Liver (tissue), 3 donors: ENCODE measurements at regions not wholly inside any gene's neighbourhood (a gene's known extent, or its start where the extent isn't known, plus 50 kb on each side); places are given as distances from the start of the nearest gene placed in this dataset.

ENCODE experiments used
- ATF3 ChIP-seq: IDR thresholded peaks from 2 replicates; pipeline ENCODE4 v1.6.1; 2016; ENCODE audit warnings: antibody characterized with exemption
- CTCF ChIP-seq: fragments of 150-350 bp; IDR thresholded peaks from 2 replicates; pipeline ENCODE4 v1.5.1; 2017; ENCODE audit warnings: improper control_type of control experiment, low read depth, low read length; ENCODE audit not compliant: missing input control
- EGR1 ChIP-seq, 2 donors: IDR thresholded peaks; 2 replicates each; pipeline ENCODE4 v1.6.1; 2016 to 2018; ENCODE audit warnings: antibody characterized with exemption in 2 of 2, low read depth in 2 of 2
- GABPA ChIP-seq, 2 donors: IDR thresholded peaks in 1 of 2; conservative IDR thresholded peaks in 1 of 2; 2 replicates each; pipeline ENCODE4 v1.6.1; 2016; ENCODE audit warnings: antibody characterized with exemption in 2 of 2, mild to moderate bottlenecking in 1 of 2, moderate library complexity in 1 of 2
- HNF4A ChIP-seq, 2 donors: conservative IDR thresholded peaks; 2 replicates each; pipeline ENCODE4 v1.6.1; 2016; ENCODE audit warnings: antibody characterized with exemption in 2 of 2, mild to moderate bottlenecking in 2 of 2
- JUND ChIP-seq, 2 donors: IDR thresholded peaks; 2 replicates each; pipeline ENCODE4 v1.6.1; 2016; ENCODE audit warnings: antibody characterized with exemption in 2 of 2
- MAX ChIP-seq: IDR thresholded peaks from 2 replicates; pipeline ENCODE4 v1.6.1; 2016; ENCODE audit warnings: antibody characterized with exemption
- RAD21 ChIP-seq, 2 donors: IDR thresholded peaks; 2 replicates each; pipeline ENCODE4 v1.6.1; 2016; ENCODE audit warnings: antibody characterized with exemption in 2 of 2, mild to moderate bottlenecking in 2 of 2
- REST ChIP-seq: IDR thresholded peaks from 2 replicates; pipeline ENCODE4 v1.6.1; 2016; ENCODE audit warnings: antibody characterized with exemption, mild to moderate bottlenecking
- RXRA ChIP-seq, 2 donors: IDR thresholded peaks; 2 replicates each; pipeline ENCODE4 v1.6.1; 2017 to 2018; ENCODE audit warnings: antibody characterized with exemption in 2 of 2, mild to moderate bottlenecking in 1 of 2
- SP1 ChIP-seq: IDR thresholded peaks from 2 replicates; pipeline ENCODE4 v1.6.1; 2018; ENCODE audit warnings: antibody characterized with exemption, mild to moderate bottlenecking
- TAF1 ChIP-seq: conservative IDR thresholded peaks from 2 replicates; pipeline ENCODE4 v1.6.1; 2016; ENCODE audit warnings: antibody characterized with exemption, mild to moderate bottlenecking
- YY1 ChIP-seq: IDR thresholded peaks from 2 replicates; pipeline ENCODE4 v1.6.1; 2016; ENCODE audit warnings: antibody characterized with exemption, mild to moderate bottlenecking
- ZBTB33 ChIP-seq: IDR thresholded peaks from 2 replicates; pipeline ENCODE4 v1.6.1; 2016; ENCODE audit warnings: antibody characterized with exemption
- donor health status: healthy.
- donor health status: healthy.

DNA sequence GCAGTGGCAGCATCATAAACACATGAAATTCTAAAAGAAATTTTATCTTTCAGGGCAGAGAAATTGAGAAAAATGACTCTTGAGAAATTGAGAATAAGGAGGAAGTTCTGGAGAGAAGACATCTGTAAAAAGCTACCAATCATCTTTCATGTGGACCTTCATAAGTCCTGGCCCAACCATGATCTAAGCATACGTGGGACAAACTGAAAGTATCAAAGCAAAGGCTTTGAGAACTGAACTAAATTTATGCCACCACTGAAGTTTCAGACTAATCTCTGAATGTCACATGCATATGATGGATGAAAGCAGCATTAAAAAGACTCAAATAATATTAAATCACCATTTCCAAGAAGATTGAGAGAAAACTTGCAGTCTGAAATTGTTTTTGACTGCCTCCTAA is 1502.8 kb upstream of the LRRTM3 start:
- TF ChIP-seq CTCF (no peak), MAX (no peak), RAD21 (IDR thresholded peaks at IDR 0.05) (no peak), REST (no peak), ZBTB33 (no peak), SP1 (no peak), HNF4A (conservative IDR thresholded peaks at IDR 0.05) (no peak), GABPA (IDR thresholded peaks at IDR 0.05 in 1 of 2, conservative IDR thresholded peaks at IDR 0.05 in 1 of 2) (no peak), EGR1 (IDR thresholded peaks at IDR 0.05; ENCODE audit: low read depth in 2 of 2) (no peak), JUND (IDR thresholded peaks at IDR 0.05) (no peak), TAF1 (no peak), RXRA (IDR thresholded peaks at IDR 0.05) (no peak), ATF3 (no peak), YY1 (no peak)
